GM12873 (cell line): ENCODE measurements at regions not wholly inside any gene's neighbourhood (a gene's known extent, or its start where the extent isn't known, plus 50 kb on each side); places are given as distances from the start of the nearest gene placed in this dataset.

Experiments
- CTCF ChIP-seq: IDR thresholded peaks from 2 replicates; pipeline ENCODE4 v1.5.1; 2012; ENCODE audit warnings: low read depth, mild to moderate bottlenecking, moderate library complexity, low read length, control low read depth; ENCODE audit not compliant: insufficient read depth; ENCODE audit errors: missing control alignments

- TF ChIP-seq CTCF: no peak
These were observed 203.8 kb downstream of the AASDH start for GRCh38 chr4:56183344-56183959.

- TF ChIP-seq CTCF: no peak
These were observed 204.9 kb downstream of the AASDH start for GRCh38 chr4:56182356-56182755.

- TF ChIP-seq CTCF: no peak
These were observed 205.9 kb downstream of the AASDH start for GRCh38 chr4:56181140-56181953.

GRCh38 chr4:56169061-56169460 lies 218.2 kb downstream of the AASDH start:
- no peak for TF ChIP-seq CTCF

- TF ChIP-seq CTCF: no peak
These were observed 216.2 kb downstream of the CEP135 start for GRCh38 chr4:56164907-56165306.

- no peak for TF ChIP-seq CTCF
These were observed 211.9 kb downstream of the CEP135 start for GRCh38 chr4:56160636-56161035.

- TF ChIP-seq CTCF: no peak
These were observed 209.7 kb downstream of the CEP135 start for GRCh38 chr4:56158483-56158882.
